Loucy (cell line): ENCODE measurements at regions not wholly inside any gene's neighbourhood (a gene's known extent, or its start where the extent isn't known, plus 50 kb on each side); places are given as distances from the start of the nearest gene placed in this dataset.

Source experiments
- H2AFZ ChIP-seq: fragments of 200-600 bp; sonication (generic); 2 replicates; pipeline ENCODE4 v1.6.0; 2016; ENCODE audit warnings: antibody characterized with exemption, mild to moderate bottlenecking, low read length, moderate library complexity
- H3F3A ChIP-seq: fragments of 200-600 bp; 2 replicates; pipeline ENCODE4 v1.6.0; 2016; ENCODE audit warnings: antibody characterized with exemption, low read depth, mild to moderate bottlenecking
- H3K27me3 ChIP-seq: fragments of 200-600 bp; sonication (generic); 2 replicates; pipeline ENCODE4 v1.6.1; 2014; ENCODE audit warnings: low read length, mild to moderate bottlenecking; ENCODE audit not compliant: insufficient read depth, poor library complexity, severe bottlenecking
- H3K36me3 ChIP-seq: fragments of 200-600 bp; sonication (generic); 2 replicates; pipeline ENCODE4 v1.6.1; 2016; ENCODE audit warnings: low read length; ENCODE audit not compliant: insufficient read depth
- H3K4me1 ChIP-seq: fragments of 200-600 bp; sonication (generic); 2 replicates; pipeline ENCODE4 v1.5.1; 2014; ENCODE audit warnings: low read length, mild to moderate bottlenecking; ENCODE audit not compliant: insufficient read depth, poor library complexity, severe bottlenecking
- H3K4me2 ChIP-seq: fragments of 200-600 bp; sonication (generic); 2 replicates; pipeline ENCODE4 v1.6.0; 2014; ENCODE audit warnings: antibody characterized with exemption, low read length, low read depth, mild to moderate bottlenecking; ENCODE audit not compliant: poor library complexity, severe bottlenecking
- H3K4me3 ChIP-seq: fragments of 200-600 bp; sonication (generic); 2 replicates; pipeline ENCODE4 v1.5.1; 2014; ENCODE audit warnings: low read length, mild to moderate bottlenecking, mixed read lengths; ENCODE audit not compliant: poor library complexity, severe bottlenecking
- H3K79me2 ChIP-seq: fragments of 200-600 bp; sonication (generic); 2 replicates; pipeline ENCODE4 v1.6.1; 2014; ENCODE audit warnings: low read length; ENCODE audit not compliant: insufficient read depth
- H3K9ac ChIP-seq: fragments of 200-600 bp; sonication (generic); 2 replicates; pipeline ENCODE4 v1.6.0; 2014; ENCODE audit warnings: mild to moderate bottlenecking, low read depth, low read length, moderate library complexity; ENCODE audit not compliant: poor library complexity, severe bottlenecking
- H3K9me2 ChIP-seq: fragments of 200-600 bp; sonication (generic); replicated peaks from 2 replicates; pipeline ENCODE4 v1.6.1; 2016; ENCODE audit warnings: low read depth, low read length, mixed read lengths
- H3K9me3 ChIP-seq: fragments of 200-600 bp; sonication (generic); 2 replicates; pipeline ENCODE4 v1.6.1; 2014; ENCODE audit warnings: mild to moderate bottlenecking, antibody characterized with exemption, low read length, low read depth; ENCODE audit not compliant: insufficient read depth
- H4K20me1 ChIP-seq: fragments of 200-600 bp; sonication (generic); 2 replicates; pipeline ENCODE4 v1.6.0; 2014; ENCODE audit warnings: antibody characterized with exemption, low read length, mild to moderate bottlenecking; ENCODE audit not compliant: insufficient read depth, poor library complexity, severe bottlenecking
- EZH2phosphoT487 ChIP-seq: fragments of 200-600 bp; IDR thresholded peaks from 2 replicates; pipeline ENCODE4 v1.6.1; 2018; ENCODE audit warnings: antibody characterized with exemption, mild to moderate bottlenecking, moderate library complexity, borderline replicate concordance
- TF ChIP-seq, protein P1 (sequence below): fragments of 200-600 bp; sonication (generic); conservative IDR thresholded peaks from 2 replicates; pipeline ENCODE4 v1.5.1; 2014; ENCODE audit warnings: mild to moderate bottlenecking, antibody characterized with exemption, low read length

- no peaks in the 10 kb centered on the region for H3K27me3 ChIP-seq
- no peaks in the 10 kb centered on the region for H3K4me1 ChIP-seq
- H3K9me2 ChIP-seq, result no peaks in the 10 kb centered on the region
- H2AFZ ChIP-seq, result no peak overlapping the region
- H3K9ac ChIP-seq, result no peak overlapping the region
- TF ChIP-seq, protein P1, sequence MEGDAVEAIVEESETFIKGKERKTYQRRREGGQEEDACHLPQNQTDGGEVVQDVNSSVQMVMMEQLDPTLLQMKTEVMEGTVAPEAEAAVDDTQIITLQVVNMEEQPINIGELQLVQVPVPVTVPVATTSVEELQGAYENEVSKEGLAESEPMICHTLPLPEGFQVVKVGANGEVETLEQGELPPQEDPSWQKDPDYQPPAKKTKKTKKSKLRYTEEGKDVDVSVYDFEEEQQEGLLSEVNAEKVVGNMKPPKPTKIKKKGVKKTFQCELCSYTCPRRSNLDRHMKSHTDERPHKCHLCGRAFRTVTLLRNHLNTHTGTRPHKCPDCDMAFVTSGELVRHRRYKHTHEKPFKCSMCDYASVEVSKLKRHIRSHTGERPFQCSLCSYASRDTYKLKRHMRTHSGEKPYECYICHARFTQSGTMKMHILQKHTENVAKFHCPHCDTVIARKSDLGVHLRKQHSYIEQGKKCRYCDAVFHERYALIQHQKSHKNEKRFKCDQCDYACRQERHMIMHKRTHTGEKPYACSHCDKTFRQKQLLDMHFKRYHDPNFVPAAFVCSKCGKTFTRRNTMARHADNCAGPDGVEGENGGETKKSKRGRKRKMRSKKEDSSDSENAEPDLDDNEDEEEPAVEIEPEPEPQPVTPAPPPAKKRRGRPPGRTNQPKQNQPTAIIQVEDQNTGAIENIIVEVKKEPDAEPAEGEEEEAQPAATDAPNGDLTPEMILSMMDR, result no peak
- TF ChIP-seq EZH2phosphoT487, result no peak
- H4K20me1 ChIP-seq, result no peaks in the 10 kb centered on the region
- no peaks in the 10 kb centered on the region for H3K79me2 ChIP-seq
- H3K4me2 ChIP-seq, result no peak overlapping the region
- H3F3A ChIP-seq, result no peaks in the 10 kb centered on the region
- H3K4me3 ChIP-seq, result no peak overlapping the region
- H3K36me3 ChIP-seq, result no peaks in the 10 kb centered on the region
- H3K9me3 ChIP-seq, result peaks cover 6% of the 10 kb centered on the region; the same call in 1 of the 2 replicates
Observed at GRCh38 chr4:188408244-188409030, 269.2 kb downstream of the TRIML1 start.

- Histone ChIP-seq H3F3A (no peaks in the 10 kb centered on the region), H3K4me3 (no peak overlapping the region), H2AFZ (no peak overlapping the region), H4K20me1 (no peaks in the 10 kb centered on the region), H3K9ac (no peak overlapping the region), H3K4me2 (no peak overlapping the region), H3K4me1 (no peaks in the 10 kb centered on the region), H3K79me2 (no peaks in the 10 kb centered on the region), H3K9me3 (no peaks in the 10 kb centered on the region; the same call in 1 of the 2 replicates), H3K36me3 (no peaks in the 10 kb centered on the region), H3K9me2 (no peaks in the 10 kb centered on the region), H3K27me3 (no peaks in the 10 kb centered on the region)
- TF ChIP-seq EZH2phosphoT487, result no peak
- TF ChIP-seq, protein P1, result no peak
Observed at GRCh38 chr4:188409851-188410250, 270.6 kb downstream of the TRIML1 start.

DNA sequence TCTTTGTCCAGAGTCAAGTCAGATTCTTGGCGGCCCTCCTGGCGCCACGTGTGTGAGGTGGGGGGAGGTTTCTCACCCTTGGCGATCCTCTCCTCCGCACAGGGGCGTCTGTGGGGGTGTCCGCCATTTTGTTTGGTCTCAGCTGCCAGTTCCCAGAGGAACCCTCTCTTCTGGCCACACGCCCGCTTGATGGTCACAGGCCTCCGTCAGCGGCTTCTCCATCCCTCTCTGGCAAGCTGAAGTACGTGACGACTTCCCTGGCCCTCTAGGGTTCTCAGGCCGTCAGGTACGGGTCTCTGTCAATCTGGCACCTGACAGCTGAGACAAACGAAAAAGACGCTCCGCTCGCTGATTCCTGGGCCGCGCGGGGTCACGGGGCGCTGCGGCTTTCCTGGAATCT is 272.6 kb downstream of the TRIML1 start:
- Histone ChIP-seq H3K36me3 (no peaks in the 10 kb centered on the region), H3K9ac (no peak overlapping the region), H3F3A (no peaks in the 10 kb centered on the region), H3K27me3 (no peaks in the 10 kb centered on the region), H3K4me1 (no peaks in the 10 kb centered on the region), H3K9me3 (no peaks in the 10 kb centered on the region; the same call in 1 of the 2 replicates), H3K79me2 (no peaks in the 10 kb centered on the region), H3K4me2 (no peak overlapping the region), H4K20me1 (no peaks in the 10 kb centered on the region), H2AFZ (no peak overlapping the region), H3K4me3 (no peak overlapping the region), H3K9me2 (no peaks in the 10 kb centered on the region)
- TF ChIP-seq, protein P1, result no peak
- no peak for TF ChIP-seq EZH2phosphoT487
